HEK293T (cell line): ENCODE measurements at regions not wholly inside any gene's neighbourhood (a gene's known extent, or its start where the extent isn't known, plus 50 kb on each side); places are given as distances from the start of the nearest gene placed in this dataset.

Experiments
- ARNT ChIP-seq: fragments of 450-650 bp; IDR thresholded peaks from 2 replicates; pipeline ENCODE4 v1.6.1; 2017; ENCODE audit warnings: mild to moderate bottlenecking
- FOXM1 ChIP-seq: fragments of 450-650 bp; IDR thresholded peaks from 2 replicates; pipeline ENCODE4 v1.6.1; 2017; ENCODE audit warnings: mild to moderate bottlenecking, borderline replicate concordance
- NFRKB ChIP-seq: fragments of 450-650 bp; IDR thresholded peaks from 2 replicates; pipeline ENCODE4 v1.6.1; 2016; ENCODE audit warnings: mild to moderate bottlenecking, moderate library complexity
- SP1 ChIP-seq: fragments of 450-650 bp; IDR thresholded peaks from 2 replicates; pipeline ENCODE4 v1.6.1; 2017
- SUZ12 ChIP-seq: fragments of 450-650 bp; IDR thresholded peaks from 2 replicates; pipeline ENCODE4 v1.6.1; 2016; ENCODE audit warnings: mild to moderate bottlenecking
- TARDBP ChIP-seq: fragments of 450-650 bp; IDR thresholded peaks from 2 replicates; pipeline ENCODE4 v1.6.1; 2016
- ZNF384 ChIP-seq: fragments of 450-650 bp; IDR thresholded peaks from 2 replicates; pipeline ENCODE4 v1.6.1; 2016

GRCh38 chr7:26101361-26102151 is 50.4 kb upstream of the NFE2L3 start:
- TF ChIP-seq NFRKB (no peak), SUZ12 (no peak), TARDBP (no peak), ARNT (no peak), ZNF384 (no peak), FOXM1 (no peak), SP1 (no peak)
